ENCODE measurements at regions not wholly inside any gene's neighbourhood (a gene's known extent, or its start where the extent isn't known, plus 50 kb on each side); places are given as distances from the start of the nearest gene placed in this dataset.

GRCh38 chr7:86951895-86952294, 107.6 kb downstream of the ELAPOR2 start:
- no peak overlapping the region for H3K4me3 ChIP-seq

GRCh38 chr7:86950944-86951343, 108.5 kb downstream of the ELAPOR2 start:
- H3K9ac ChIP-seq (ENCODE audit: low read depth in 2 of 2, low read length in 2 of 2), result no peak overlapping the region
- intact Hi-C loops (cut with DNase I), result no loop called here
- no peak overlapping the region for H3K27ac ChIP-seq
- no peak for TF ChIP-seq CTCF (IDR thresholded peaks at IDR 0.05)
- no peaks in the 10 kb centered on the region for H3K36me3 ChIP-seq
- H3K4me1 ChIP-seq, result no peaks in the 10 kb centered on the region
- no peaks in the 10 kb centered on the region for H3K27me3 ChIP-seq
- DNase-seq, result no peak
- H3K4me3 ChIP-seq, result no peak overlapping the region
- H3K9me3 ChIP-seq, result no peaks in the 10 kb centered on the region

More at GRCh38 chr7:86951895-86952294, 107.6 kb downstream of the ELAPOR2 start:
- Histone ChIP-seq H3K4me1 (no peaks in the 10 kb centered on the region), H3K36me3 (no peaks in the 10 kb centered on the region), H3K27ac (no peak overlapping the region), H3K9ac (ENCODE audit: low read depth in 2 of 2, low read length in 2 of 2) (no peak overlapping the region), H3K9me3 (no peaks in the 10 kb centered on the region), H3K27me3 (no peaks in the 10 kb centered on the region)
- DNase-seq, result no peak
- intact Hi-C loops (cut with DNase I), result no loop called here
- TF ChIP-seq CTCF (IDR thresholded peaks at IDR 0.05), result no peak

GRCh38 chr7:86950360-86950759, 109.1 kb downstream of the ELAPOR2 start:
- no peaks in the 10 kb centered on the region for H3K4me1 ChIP-seq
- H3K4me3 ChIP-seq, result no peak overlapping the region
- no peaks in the 10 kb centered on the region for H3K9me3 ChIP-seq
- intact Hi-C loops (cut with DNase I), result no loop called here
- no peak for DNase-seq
- no peak overlapping the region for H3K27ac ChIP-seq
- no peak for TF ChIP-seq CTCF (IDR thresholded peaks at IDR 0.05)
- no peak overlapping the region for H3K9ac ChIP-seq (ENCODE audit: low read depth in 2 of 2, low read length in 2 of 2)
- H3K27me3 ChIP-seq, result no peaks in the 10 kb centered on the region
- no peaks in the 10 kb centered on the region for H3K36me3 ChIP-seq

GRCh38 chr7:86949779-86950260, 109.6 kb downstream of the ELAPOR2 start:
- no peaks in the 10 kb centered on the region for H3K4me1 ChIP-seq
- intact Hi-C loops (cut with DNase I), result no loop called here
- no peaks in the 10 kb centered on the region for H3K36me3 ChIP-seq
- no peak for TF ChIP-seq CTCF (IDR thresholded peaks at IDR 0.05)
- no peak overlapping the region for H3K27ac ChIP-seq
- no peak for DNase-seq
- H3K4me3 ChIP-seq, result no peak overlapping the region
- H3K9ac ChIP-seq (ENCODE audit: low read depth in 2 of 2, low read length in 2 of 2), result no peak overlapping the region
- H3K27me3 ChIP-seq, result no peaks in the 10 kb centered on the region
- H3K9me3 ChIP-seq, result no peaks in the 10 kb centered on the region

GRCh38 chr7:86949052-86949778, 110.2 kb downstream of the ELAPOR2 start:
- DNase-seq, result no peak
- H3K27me3 ChIP-seq, result no peaks in the 10 kb centered on the region
- H3K27ac ChIP-seq, result no peak overlapping the region
- no peaks in the 10 kb centered on the region for H3K9me3 ChIP-seq
- no peak for TF ChIP-seq CTCF (IDR thresholded peaks at IDR 0.05)
- no peaks in the 10 kb centered on the region for H3K4me1 ChIP-seq
- H3K9ac ChIP-seq (ENCODE audit: low read depth in 2 of 2, low read length in 2 of 2), result no peak overlapping the region
- intact Hi-C loops (cut with DNase I), result no loop called here
- no peak overlapping the region for H3K4me3 ChIP-seq
- no peaks in the 10 kb centered on the region for H3K36me3 ChIP-seq
